Coronary artery (tissue), 2 donors: ENCODE measurements at regions not wholly inside any gene's neighbourhood (a gene's known extent, or its start where the extent isn't known, plus 50 kb on each side); places are given as distances from the start of the nearest gene placed in this dataset.

Experiments
- DNase-seq: peaks from one replicate; pipeline ENCODE4 v3.0.0-alpha.2; 2017; ENCODE audit warnings: low spot score
- H3K27ac ChIP-seq, 2 donors: fragments of 200-600 bp; sonication (generic); one replicate each; pipeline ENCODE4 v1.5.1; 2016 to 2019
- H3K4me3 ChIP-seq: fragments of 200-600 bp; sonication (generic); 2 replicates; pipeline ENCODE4 v1.5.1; 2016; ENCODE audit warnings: mild to moderate bottlenecking, moderate library complexity
- CTCF ChIP-seq: fragments of 200-600 bp; sonication (generic); IDR thresholded peaks from one replicate; pipeline ENCODE4 v1.5.1; 2019; ENCODE audit warnings: antibody characterized with exemption

- DNase-seq, result peak; percentile 74
- TF ChIP-seq CTCF, result no peak
- H3K4me3 ChIP-seq, result peak overlapping the region; percentile 71
- peak overlapping the region; percentile 54 to 76 for H3K27ac ChIP-seq
Observed at GRCh38 chrX:155767051-155767875, 113.9 kb upstream of the VAMP7 start.

- TF ChIP-seq CTCF, result no peak
- no peak overlapping the region for H3K4me3 ChIP-seq
- no peak for DNase-seq
- no peak overlapping the region for H3K27ac ChIP-seq
Observed at GRCh38 chrX:155766321-155766720, 114.8 kb upstream of the VAMP7 start.

GRCh38 chrX:155761185-155761584 is 120.0 kb upstream of the VAMP7 start:
- H3K27ac ChIP-seq, result no peak overlapping the region
- DNase-seq, result no peak
- no peak overlapping the region for H3K4me3 ChIP-seq
- TF ChIP-seq CTCF, result no peak

GRCh38 chrX:155757046-155757759 is 123.9 kb upstream of the VAMP7 start:
- TF ChIP-seq CTCF, result no peak

GRCh38 chrX:155755706-155756337 is 125.3 kb upstream of the VAMP7 start:
- no peak for TF ChIP-seq CTCF
- Histone ChIP-seq H3K4me3 (no peak overlapping the region), H3K27ac (no peak overlapping the region)
- DNase-seq, result no peak

More at GRCh38 chrX:155757046-155757759, 123.9 kb upstream of the VAMP7 start:
- no peak overlapping the region for H3K27ac ChIP-seq
- no peak for DNase-seq
- H3K4me3 ChIP-seq, result no peak overlapping the region

GRCh38 chrX:155751131-155751530 is 130.0 kb upstream of the VAMP7 start:
- DNase-seq, result no peak
- Histone ChIP-seq H3K4me3 (no peak overlapping the region), H3K27ac (no peak overlapping the region)
- TF ChIP-seq CTCF, result no peak
